ENCODE measurements at regions not wholly inside any gene's neighbourhood (a gene's known extent, or its start where the extent isn't known, plus 50 kb on each side); places are given as distances from the start of the nearest gene placed in this dataset.

DNA sequence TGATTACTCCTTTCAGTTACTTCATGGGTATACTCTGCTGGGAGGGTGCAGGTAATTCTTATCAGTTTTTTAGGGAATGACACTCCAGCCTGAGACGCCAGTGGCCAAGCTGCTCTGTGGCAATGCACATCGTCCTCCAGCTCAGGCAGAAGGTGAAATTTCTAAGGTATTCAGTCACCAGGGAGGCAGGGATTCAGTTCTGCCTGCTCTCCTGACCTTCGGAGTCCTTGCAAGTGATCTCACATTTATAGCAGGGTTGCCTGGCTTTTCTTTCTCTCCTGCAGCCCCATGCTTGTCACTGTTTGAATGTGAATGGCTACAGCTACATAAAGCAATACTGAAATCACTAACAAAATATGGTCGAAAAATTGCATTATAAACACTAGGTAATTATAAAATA, 1447.5 kb downstream of the EFNB2 start:
- no peak for TF ChIP-seq GATA3 (IDR thresholded peaks at IDR 0.05; ENCODE audit: low read depth, low read length)
- TF ChIP-seq GATA2 (IDR thresholded peaks at IDR 0.05; ENCODE audit: low read depth, low read length): no peak

Data from SH-SY5Y (cell line).